ENCODE measurements at regions not wholly inside any gene's neighbourhood (a gene's known extent, or its start where the extent isn't known, plus 50 kb on each side); places are given as distances from the start of the nearest gene placed in this dataset.

DNA sequence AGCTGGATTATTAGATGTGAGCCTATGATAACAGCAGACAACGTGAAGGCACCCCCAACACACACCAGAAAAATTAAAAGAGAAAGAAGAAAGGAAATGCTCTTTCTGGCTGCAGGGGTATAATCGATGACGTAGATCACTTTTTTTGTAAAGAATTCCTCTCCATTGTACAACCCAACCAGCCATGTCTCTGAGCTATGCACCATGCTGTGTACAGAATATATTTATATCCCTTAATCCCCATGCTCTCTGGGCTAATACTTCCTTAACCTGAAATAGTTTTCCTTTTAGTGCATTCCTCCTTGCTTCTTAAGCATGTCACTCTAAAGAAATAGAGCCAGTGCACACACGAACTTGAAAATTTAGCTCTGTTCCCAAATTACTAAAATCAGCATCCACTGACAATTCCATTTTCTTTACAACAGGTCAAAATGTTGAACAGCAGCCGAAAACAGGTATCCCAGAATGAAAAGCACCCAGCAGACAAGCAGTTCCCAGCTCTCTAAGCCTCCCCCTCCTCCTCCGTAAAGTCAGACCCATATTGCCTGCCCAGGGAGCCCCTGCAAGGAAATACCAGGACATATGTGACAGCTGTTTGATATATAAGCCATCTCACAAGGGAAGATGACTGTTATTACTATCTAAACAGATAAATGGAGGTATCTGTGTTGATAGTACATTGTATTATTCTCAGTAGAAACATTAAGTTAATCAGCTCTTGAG, 247.4 kb upstream of the RAB6C start:
- intact Hi-C loops (cut with DNase I; ENCODE audit: low total_unique reads): no loop called here
- 78 to 81% methylated on average over 6 of the region's 6 CpGs for WGBS, 2 donors
- Histone ChIP-seq H3K9me3 (no peaks in the 10 kb centered on the region), H3K36me3 (ENCODE audit: low read depth, missing control alignments) (no peaks in the 10 kb centered on the region), H3K4me1 (no peaks in the 10 kb centered on the region), H3K27me3 (no peaks in the 10 kb centered on the region), H3K4me3 (no peak overlapping the region), H3K27ac (no peak overlapping the region)
- DNase-seq: no peak
- TF ChIP-seq, protein P1, sequence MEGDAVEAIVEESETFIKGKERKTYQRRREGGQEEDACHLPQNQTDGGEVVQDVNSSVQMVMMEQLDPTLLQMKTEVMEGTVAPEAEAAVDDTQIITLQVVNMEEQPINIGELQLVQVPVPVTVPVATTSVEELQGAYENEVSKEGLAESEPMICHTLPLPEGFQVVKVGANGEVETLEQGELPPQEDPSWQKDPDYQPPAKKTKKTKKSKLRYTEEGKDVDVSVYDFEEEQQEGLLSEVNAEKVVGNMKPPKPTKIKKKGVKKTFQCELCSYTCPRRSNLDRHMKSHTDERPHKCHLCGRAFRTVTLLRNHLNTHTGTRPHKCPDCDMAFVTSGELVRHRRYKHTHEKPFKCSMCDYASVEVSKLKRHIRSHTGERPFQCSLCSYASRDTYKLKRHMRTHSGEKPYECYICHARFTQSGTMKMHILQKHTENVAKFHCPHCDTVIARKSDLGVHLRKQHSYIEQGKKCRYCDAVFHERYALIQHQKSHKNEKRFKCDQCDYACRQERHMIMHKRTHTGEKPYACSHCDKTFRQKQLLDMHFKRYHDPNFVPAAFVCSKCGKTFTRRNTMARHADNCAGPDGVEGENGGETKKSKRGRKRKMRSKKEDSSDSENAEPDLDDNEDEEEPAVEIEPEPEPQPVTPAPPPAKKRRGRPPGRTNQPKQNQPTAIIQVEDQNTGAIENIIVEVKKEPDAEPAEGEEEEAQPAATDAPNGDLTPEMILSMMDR (IDR thresholded peaks at IDR 0.05): no peak

DNA sequence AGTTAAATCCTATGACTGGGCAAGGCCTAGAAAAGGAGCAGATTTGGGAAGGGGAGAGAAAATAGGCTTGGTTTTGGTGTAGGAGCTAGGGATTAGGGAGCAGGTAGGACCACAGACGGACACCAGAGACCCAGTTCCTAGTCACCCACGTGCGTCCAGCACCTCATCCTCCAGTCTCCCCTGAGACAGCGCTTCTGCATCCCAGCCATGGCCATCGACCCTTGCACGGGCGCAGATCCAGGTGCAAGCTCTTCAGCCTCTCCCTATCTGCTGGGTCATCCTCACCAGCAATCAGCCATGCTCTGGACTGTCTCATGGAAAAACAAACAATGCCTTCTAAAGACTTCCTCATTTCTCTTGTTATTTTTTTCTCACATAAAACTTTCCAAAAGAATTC, 246.8 kb upstream of the RAB6C start:
- no peak overlapping the region for H3K27ac ChIP-seq
- no peaks in the 10 kb centered on the region for H3K4me1 ChIP-seq
- H3K27me3 ChIP-seq: no peaks in the 10 kb centered on the region
- intact Hi-C loops (cut with DNase I; ENCODE audit: low total_unique reads): no loop called here
- H3K36me3 ChIP-seq (ENCODE audit: low read depth, missing control alignments): no peaks in the 10 kb centered on the region
- WGBS, 2 donors: 81 to 92% methylated on average over 7 of the region's 7 CpGs
- H3K9me3 ChIP-seq: no peaks in the 10 kb centered on the region
- no peak overlapping the region for H3K4me3 ChIP-seq
- TF ChIP-seq POLR2A (IDR thresholded peaks at IDR 0.05): no peak
- TF ChIP-seq, protein P1 (IDR thresholded peaks at IDR 0.05): no peak
- no peak for DNase-seq

DNA sequence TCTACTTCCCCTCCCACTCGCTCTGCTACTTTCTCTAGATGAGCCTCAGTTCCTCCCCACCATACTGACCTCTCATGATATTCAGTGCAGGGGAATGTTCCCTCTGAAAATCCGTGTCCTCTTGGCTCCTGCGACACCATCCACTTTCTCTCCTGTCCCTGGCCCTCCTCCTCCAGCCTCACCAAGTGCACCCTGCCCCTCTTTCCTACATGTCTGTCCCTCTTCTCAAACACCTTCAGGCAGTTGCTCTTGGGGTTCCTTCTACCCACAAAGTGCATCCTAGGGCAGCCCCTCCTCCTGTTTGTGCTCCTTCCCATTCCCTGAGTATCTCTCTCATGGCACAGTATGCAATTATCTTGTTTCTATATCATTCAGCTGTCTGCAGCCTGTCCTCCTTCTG, 246.4 kb upstream of the RAB6C start:
- no peaks in the 10 kb centered on the region for H3K27me3 ChIP-seq

DNA sequence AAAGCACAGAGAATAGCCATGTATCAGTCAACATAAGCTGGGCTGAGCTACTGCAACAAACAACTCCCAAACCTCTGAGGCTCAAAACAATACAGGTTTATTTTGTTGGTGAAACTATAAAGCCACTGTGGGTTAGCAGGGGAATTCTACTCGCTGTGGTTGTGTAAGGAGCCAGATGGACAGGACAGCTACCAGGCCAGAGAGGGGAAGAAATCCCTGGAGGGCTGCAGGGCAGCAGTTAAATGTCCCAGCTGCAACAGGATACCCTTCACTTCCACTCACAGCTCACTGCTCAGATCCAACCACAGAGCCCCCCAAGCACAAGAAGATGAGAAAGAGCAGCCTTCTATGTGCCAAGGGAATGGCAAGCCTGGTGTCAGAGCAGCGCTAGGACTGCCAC, 245.9 kb upstream of the RAB6C start:
- Histone ChIP-seq H3K27ac (no peak overlapping the region), H3K4me3 (no peak overlapping the region), H3K9me3 (no peaks in the 10 kb centered on the region), H3K4me1 (no peaks in the 10 kb centered on the region), H3K36me3 (ENCODE audit: low read depth, missing control alignments) (no peaks in the 10 kb centered on the region), H3K27me3 (no peaks in the 10 kb centered on the region)
- intact Hi-C loops (cut with DNase I; ENCODE audit: low total_unique reads): no loop called here
- no peak for DNase-seq
- 85 to 88% methylated on average over 2 of the region's 2 CpGs for WGBS, 2 donors
- TF ChIP-seq POLR2A (IDR thresholded peaks at IDR 0.05): no peak
- TF ChIP-seq, protein P1 (IDR thresholded peaks at IDR 0.05): no peak

More for the DNA sequence above, 246.4 kb upstream of the RAB6C start:
- no peak for DNase-seq
- H3K4me3 ChIP-seq: no peak overlapping the region
- H3K27ac ChIP-seq: no peak overlapping the region
- H3K9me3 ChIP-seq: no peaks in the 10 kb centered on the region
- TF ChIP-seq, protein P1 (IDR thresholded peaks at IDR 0.05): no peak
- no peak for TF ChIP-seq POLR2A (IDR thresholded peaks at IDR 0.05)
- no peaks in the 10 kb centered on the region for H3K36me3 ChIP-seq (ENCODE audit: low read depth, missing control alignments)
- intact Hi-C loops (cut with DNase I; ENCODE audit: low total_unique reads): no loop called here
- no peaks in the 10 kb centered on the region for H3K4me1 ChIP-seq
- 78 to 85% methylated on average over 3 of the region's 3 CpGs for whole genome bisulfite sequencing, 2 donors

All from testis (tissue), 2 donors.